ENCODE measurements at regions not wholly inside any gene's neighbourhood (a gene's known extent, or its start where the extent isn't known, plus 50 kb on each side); places are given as distances from the start of the nearest gene placed in this dataset.

DNA sequence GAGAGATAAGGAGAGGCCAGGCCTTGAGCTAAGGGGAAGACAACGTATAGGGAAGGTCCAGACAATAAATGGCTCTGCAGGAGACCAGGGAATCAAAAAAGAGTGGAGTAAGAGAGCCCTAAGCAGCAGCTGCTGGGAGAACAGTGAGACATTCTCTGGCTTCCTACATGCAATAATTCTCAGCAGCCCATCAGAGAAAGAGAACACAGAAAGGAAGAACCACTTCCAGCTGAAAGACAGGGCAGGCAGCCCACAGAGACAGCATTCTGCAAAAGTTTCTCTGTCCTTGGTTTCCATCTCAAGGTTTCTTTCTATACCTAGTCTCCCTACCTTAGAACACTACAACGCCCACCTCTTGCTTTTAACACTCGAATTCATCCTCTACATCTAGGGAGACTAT lies 189.9 kb downstream of the DEPDC1B start:
- H3K36me3 Mint-ChIP-seq (ENCODE audit: insufficient read depth, unreplicated experiment): no peaks in the 10 kb centered on the region
- no peaks in the 10 kb centered on the region for H3K9me3 Mint-ChIP-seq (ENCODE audit: unreplicated experiment)
- POLR2A ChIA-PET: no interaction called here
- TF ChIP-seq, protein P1, sequence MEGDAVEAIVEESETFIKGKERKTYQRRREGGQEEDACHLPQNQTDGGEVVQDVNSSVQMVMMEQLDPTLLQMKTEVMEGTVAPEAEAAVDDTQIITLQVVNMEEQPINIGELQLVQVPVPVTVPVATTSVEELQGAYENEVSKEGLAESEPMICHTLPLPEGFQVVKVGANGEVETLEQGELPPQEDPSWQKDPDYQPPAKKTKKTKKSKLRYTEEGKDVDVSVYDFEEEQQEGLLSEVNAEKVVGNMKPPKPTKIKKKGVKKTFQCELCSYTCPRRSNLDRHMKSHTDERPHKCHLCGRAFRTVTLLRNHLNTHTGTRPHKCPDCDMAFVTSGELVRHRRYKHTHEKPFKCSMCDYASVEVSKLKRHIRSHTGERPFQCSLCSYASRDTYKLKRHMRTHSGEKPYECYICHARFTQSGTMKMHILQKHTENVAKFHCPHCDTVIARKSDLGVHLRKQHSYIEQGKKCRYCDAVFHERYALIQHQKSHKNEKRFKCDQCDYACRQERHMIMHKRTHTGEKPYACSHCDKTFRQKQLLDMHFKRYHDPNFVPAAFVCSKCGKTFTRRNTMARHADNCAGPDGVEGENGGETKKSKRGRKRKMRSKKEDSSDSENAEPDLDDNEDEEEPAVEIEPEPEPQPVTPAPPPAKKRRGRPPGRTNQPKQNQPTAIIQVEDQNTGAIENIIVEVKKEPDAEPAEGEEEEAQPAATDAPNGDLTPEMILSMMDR (IDR thresholded peaks at IDR 0.05; ENCODE audit: unreplicated experiment): no peak
- no peak for DNase-seq (ENCODE audit: unreplicated experiment)
- intact Hi-C loops (cut with micrococcal nuclease): no loop called here
- CTCF ChIA-PET: interaction anchor here (0.7 kb wide), 1 partner anchor 47 kb away, joined by 3 read pairs; no protein-coding TSS in a partner anchor
- H3K27me3 Mint-ChIP-seq (ENCODE audit: insufficient read depth, unreplicated experiment): peaks cover 85% of the 10 kb centered on the region
- H3K4me1 Mint-ChIP-seq (ENCODE audit: insufficient read depth, unreplicated experiment): no peaks in the 10 kb centered on the region
- no peak overlapping the region for H3K4me3 Mint-ChIP-seq (ENCODE audit: unreplicated experiment)
- H3K27ac Mint-ChIP-seq (ENCODE audit: low read depth, unreplicated experiment): no peak overlapping the region
- BruUV-seq (replicated peaks): no TSS peak

DNA sequence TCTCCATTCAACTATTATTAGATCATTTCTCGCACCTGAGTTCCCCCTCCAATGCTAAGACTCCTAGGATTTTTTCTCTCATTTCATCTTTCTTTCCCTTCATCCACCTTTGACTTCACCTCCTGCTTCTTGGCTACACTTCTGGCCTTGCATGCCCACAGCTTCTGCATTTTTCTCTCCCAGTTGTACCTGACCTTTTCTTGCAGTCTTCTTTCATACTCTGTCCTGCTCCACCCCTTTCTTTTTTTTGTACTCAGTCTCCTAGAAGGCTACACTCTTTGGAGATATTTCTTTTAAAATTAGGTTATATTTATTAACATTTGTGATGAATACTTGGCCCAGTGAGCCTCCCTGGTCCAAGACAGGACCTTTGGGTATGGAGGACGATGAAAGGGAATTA lies 190.4 kb downstream of the DEPDC1B start:
- Mint-ChIP-seq H3K27me3 (ENCODE audit: insufficient read depth, unreplicated experiment) (peaks cover 85% of the 10 kb centered on the region), H3K36me3 (ENCODE audit: insufficient read depth, unreplicated experiment) (no peaks in the 10 kb centered on the region), H3K4me1 (ENCODE audit: insufficient read depth, unreplicated experiment) (no peaks in the 10 kb centered on the region), H3K27ac (ENCODE audit: low read depth, unreplicated experiment) (no peak overlapping the region), H3K4me3 (ENCODE audit: unreplicated experiment) (no peak overlapping the region), H3K9me3 (ENCODE audit: unreplicated experiment) (no peaks in the 10 kb centered on the region)
- intact Hi-C loops (cut with micrococcal nuclease): no loop called here
- DNase-seq (ENCODE audit: unreplicated experiment): no peak
- no TSS peak for BruUV-seq (replicated peaks)
- TF ChIP-seq, protein P1 (IDR thresholded peaks at IDR 0.05; ENCODE audit: unreplicated experiment): no peak
- CTCF ChIA-PET: interaction anchor here (0.5 to 0.7 kb wide), 2 partner anchors 12 to 46 kb away, joined by 3 to 4 read pairs; no protein-coding TSS in a partner anchor
- POLR2A ChIA-PET: no interaction called here

DNA sequence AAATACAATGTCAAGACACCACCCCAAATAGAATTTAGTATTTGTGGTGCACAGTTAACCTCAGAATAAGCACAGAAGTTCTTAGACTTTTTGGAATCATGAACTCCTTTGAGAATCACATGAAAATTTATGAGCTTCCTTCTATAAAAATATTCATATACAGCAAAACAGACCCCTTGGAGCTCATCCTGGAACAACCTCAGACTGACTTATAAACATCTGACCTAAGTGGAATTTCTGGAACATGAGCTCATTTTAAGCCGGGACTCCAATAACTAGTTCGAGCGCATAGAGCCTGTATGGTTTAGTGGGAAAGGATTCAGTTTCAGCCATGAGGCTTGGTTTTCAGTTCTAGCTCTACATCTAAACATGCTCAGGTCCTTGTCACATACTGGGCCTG lies 192.3 kb downstream of the DEPDC1B start:
- no peak overlapping the region for H3K4me3 Mint-ChIP-seq (ENCODE audit: unreplicated experiment)
- no peaks in the 10 kb centered on the region for H3K4me1 Mint-ChIP-seq (ENCODE audit: insufficient read depth, unreplicated experiment)
- BruUV-seq (replicated peaks): no TSS peak
- H3K27me3 Mint-ChIP-seq (ENCODE audit: insufficient read depth, unreplicated experiment): peaks cover 85% of the 10 kb centered on the region
- no peak for DNase-seq (ENCODE audit: unreplicated experiment)
- TF ChIP-seq, protein P1 (IDR thresholded peaks at IDR 0.05; ENCODE audit: unreplicated experiment): no peak
- no peak overlapping the region for H3K27ac Mint-ChIP-seq (ENCODE audit: low read depth, unreplicated experiment)
- intact Hi-C loops (cut with micrococcal nuclease): no loop called here
- H3K36me3 Mint-ChIP-seq (ENCODE audit: insufficient read depth, unreplicated experiment): no peaks in the 10 kb centered on the region
- POLR2A ChIA-PET: no interaction called here
- CTCF ChIA-PET: no interaction called here
- no peaks in the 10 kb centered on the region for H3K9me3 Mint-ChIP-seq (ENCODE audit: unreplicated experiment)

GRCh38 chr5:60505373-60506171 lies 194.4 kb downstream of the DEPDC1B start:
- Mint-ChIP-seq H3K4me3 (ENCODE audit: unreplicated experiment) (no peak overlapping the region), H3K9me3 (ENCODE audit: unreplicated experiment) (no peaks in the 10 kb centered on the region), H3K4me1 (ENCODE audit: insufficient read depth, unreplicated experiment) (no peaks in the 10 kb centered on the region), H3K36me3 (ENCODE audit: insufficient read depth, unreplicated experiment) (no peaks in the 10 kb centered on the region), H3K27ac (ENCODE audit: low read depth, unreplicated experiment) (no peak overlapping the region), H3K27me3 (ENCODE audit: insufficient read depth, unreplicated experiment) (peaks cover 72% of the 10 kb centered on the region)
- BruUV-seq (replicated peaks): no TSS peak
- ChIA-PET CTCF (interaction anchor here (0.6 kb wide), 1 partner anchor 8 kb away, joined by 5 read pairs; no protein-coding TSS in a partner anchor), POLR2A (interaction anchor here (0.6 kb wide), 1 partner anchor 33 kb away, joined by 4 read pairs; no protein-coding TSS in a partner anchor)
- TF ChIP-seq, protein P1 (IDR thresholded peaks at IDR 0.05; ENCODE audit: unreplicated experiment): no peak
- intact Hi-C loops (cut with micrococcal nuclease): no loop called here
- DNase-seq (ENCODE audit: unreplicated experiment): no peak

All from MCF 10A (cell line).